ENCODE measurements at regions not wholly inside any gene's neighbourhood (a gene's known extent, or its start where the extent isn't known, plus 50 kb on each side); places are given as distances from the start of the nearest gene placed in this dataset.

DNA sequence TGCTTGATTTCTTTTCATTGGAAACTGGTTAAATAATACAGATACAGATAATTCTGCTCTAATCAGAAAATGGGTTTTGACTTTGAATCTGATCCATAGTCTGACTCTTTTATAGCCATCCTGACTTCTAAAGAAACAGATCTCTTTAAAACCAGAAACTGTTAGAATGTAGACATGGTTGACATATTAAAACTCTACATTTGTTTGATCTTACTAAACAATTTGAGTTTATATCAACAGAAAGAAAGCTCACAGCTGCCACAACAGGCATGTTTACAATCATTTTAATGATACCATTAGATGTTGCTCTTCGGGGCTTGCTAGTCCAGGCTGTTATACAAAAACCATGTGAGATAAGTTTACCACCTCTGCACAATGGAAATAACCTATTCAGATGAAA is 193.0 kb upstream of the SEMA3A start:
- TF ChIP-seq, protein P1, sequence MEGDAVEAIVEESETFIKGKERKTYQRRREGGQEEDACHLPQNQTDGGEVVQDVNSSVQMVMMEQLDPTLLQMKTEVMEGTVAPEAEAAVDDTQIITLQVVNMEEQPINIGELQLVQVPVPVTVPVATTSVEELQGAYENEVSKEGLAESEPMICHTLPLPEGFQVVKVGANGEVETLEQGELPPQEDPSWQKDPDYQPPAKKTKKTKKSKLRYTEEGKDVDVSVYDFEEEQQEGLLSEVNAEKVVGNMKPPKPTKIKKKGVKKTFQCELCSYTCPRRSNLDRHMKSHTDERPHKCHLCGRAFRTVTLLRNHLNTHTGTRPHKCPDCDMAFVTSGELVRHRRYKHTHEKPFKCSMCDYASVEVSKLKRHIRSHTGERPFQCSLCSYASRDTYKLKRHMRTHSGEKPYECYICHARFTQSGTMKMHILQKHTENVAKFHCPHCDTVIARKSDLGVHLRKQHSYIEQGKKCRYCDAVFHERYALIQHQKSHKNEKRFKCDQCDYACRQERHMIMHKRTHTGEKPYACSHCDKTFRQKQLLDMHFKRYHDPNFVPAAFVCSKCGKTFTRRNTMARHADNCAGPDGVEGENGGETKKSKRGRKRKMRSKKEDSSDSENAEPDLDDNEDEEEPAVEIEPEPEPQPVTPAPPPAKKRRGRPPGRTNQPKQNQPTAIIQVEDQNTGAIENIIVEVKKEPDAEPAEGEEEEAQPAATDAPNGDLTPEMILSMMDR (conservative IDR thresholded peaks at IDR 0.05; ENCODE audit: low read depth in 2 of 2), result no peak
- TF ChIP-seq POLR2AphosphoS5 (IDR thresholded peaks at IDR 0.05; ENCODE audit: low read depth) (no peak), EZH2phosphoT487 (IDR thresholded peaks at IDR 0.05; ENCODE audit: unreplicated experiment) (no peak)
- TF ChIP-seq, protein P2, sequence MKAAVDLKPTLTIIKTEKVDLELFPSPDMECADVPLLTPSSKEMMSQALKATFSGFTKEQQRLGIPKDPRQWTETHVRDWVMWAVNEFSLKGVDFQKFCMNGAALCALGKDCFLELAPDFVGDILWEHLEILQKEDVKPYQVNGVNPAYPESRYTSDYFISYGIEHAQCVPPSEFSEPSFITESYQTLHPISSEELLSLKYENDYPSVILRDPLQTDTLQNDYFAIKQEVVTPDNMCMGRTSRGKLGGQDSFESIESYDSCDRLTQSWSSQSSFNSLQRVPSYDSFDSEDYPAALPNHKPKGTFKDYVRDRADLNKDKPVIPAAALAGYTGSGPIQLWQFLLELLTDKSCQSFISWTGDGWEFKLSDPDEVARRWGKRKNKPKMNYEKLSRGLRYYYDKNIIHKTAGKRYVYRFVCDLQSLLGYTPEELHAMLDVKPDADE (IDR thresholded peaks at IDR 0.05), result no peak
- TF ChIP-seq, protein P3, sequence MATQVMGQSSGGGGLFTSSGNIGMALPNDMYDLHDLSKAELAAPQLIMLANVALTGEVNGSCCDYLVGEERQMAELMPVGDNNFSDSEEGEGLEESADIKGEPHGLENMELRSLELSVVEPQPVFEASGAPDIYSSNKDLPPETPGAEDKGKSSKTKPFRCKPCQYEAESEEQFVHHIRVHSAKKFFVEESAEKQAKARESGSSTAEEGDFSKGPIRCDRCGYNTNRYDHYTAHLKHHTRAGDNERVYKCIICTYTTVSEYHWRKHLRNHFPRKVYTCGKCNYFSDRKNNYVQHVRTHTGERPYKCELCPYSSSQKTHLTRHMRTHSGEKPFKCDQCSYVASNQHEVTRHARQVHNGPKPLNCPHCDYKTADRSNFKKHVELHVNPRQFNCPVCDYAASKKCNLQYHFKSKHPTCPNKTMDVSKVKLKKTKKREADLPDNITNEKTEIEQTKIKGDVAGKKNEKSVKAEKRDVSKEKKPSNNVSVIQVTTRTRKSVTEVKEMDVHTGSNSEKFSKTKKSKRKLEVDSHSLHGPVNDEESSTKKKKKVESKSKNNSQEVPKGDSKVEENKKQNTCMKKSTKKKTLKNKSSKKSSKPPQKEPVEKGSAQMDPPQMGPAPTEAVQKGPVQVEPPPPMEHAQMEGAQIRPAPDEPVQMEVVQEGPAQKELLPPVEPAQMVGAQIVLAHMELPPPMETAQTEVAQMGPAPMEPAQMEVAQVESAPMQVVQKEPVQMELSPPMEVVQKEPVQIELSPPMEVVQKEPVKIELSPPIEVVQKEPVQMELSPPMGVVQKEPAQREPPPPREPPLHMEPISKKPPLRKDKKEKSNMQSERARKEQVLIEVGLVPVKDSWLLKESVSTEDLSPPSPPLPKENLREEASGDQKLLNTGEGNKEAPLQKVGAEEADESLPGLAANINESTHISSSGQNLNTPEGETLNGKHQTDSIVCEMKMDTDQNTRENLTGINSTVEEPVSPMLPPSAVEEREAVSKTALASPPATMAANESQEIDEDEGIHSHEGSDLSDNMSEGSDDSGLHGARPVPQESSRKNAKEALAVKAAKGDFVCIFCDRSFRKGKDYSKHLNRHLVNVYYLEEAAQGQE (IDR thresholded peaks at IDR 0.05; ENCODE audit: unreplicated experiment), result no peak

Data from GM23338 (cell line).